ENCODE measurements at regions not wholly inside any gene's neighbourhood (a gene's known extent, or its start where the extent isn't known, plus 50 kb on each side); places are given as distances from the start of the nearest gene placed in this dataset.
"Not testable (repeated sequence)": the region's sequence is repeated elsewhere in the genome, so short reads cannot be mapped to it uniquely, and the experiment has no call there.

DNA sequence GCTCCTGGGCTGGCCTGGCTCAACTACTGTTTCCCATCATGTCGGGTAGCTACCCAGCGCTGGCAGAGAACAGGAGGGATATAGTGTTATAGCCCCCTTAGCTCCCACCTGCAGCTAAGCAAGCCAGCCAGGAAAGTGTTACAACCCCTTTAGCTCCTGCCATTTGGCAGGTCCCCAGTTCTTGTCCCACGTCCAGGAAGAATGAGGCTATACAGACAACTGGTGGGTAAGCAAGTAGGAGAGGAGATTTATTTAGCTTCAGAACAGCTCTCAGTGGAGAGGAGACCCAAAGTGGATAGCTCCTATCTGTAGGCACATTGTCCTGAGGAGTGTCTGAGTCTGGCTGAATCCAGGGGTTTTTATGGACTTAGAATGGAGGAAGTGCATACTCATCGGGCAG lies 741.1 kb upstream of the B3GALT2 start:
- H3K4me3 ChIP-seq (ENCODE audit: low read length) = no peak overlapping the region
- H3K9ac ChIP-seq (ENCODE audit: low read length) = no peak overlapping the region
- H3K36me3 ChIP-seq (ENCODE audit: control insufficient read depth, insufficient read depth, low read length) = no peaks in the 10 kb centered on the region
- no peak overlapping the region for H3K27ac ChIP-seq (ENCODE audit: low read depth, low read length)
- H3K27me3 ChIP-seq (ENCODE audit: control insufficient read depth, insufficient read depth, low read length) = no peaks in the 10 kb centered on the region
- no peaks in the 10 kb centered on the region for H3K4me1 ChIP-seq (ENCODE audit: control insufficient read depth, insufficient read depth, low read length)

DNA sequence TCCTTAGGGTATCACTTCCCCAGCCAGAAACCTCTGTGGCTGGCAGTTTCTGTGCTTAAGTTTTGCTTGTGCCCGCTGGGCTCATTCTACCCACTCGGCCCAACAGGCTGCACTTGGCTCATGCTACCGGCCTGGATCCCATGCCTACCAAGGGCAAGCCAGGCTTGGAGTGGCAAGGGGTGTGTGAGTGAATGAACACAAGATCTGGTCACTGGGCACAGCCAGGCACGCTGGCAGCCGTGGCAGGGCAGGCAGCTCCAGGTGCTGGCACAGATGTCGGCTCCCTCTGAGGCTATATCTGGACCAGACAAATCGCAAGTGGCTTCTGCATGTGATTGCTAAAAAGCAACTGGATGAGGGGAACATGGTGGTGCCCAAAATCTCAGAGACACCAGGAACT lies 740.5 kb upstream of the B3GALT2 start:
- Histone ChIP-seq H3K36me3 (ENCODE audit: control insufficient read depth, insufficient read depth, low read length) (no peaks in the 10 kb centered on the region), H3K27me3 (ENCODE audit: control insufficient read depth, insufficient read depth, low read length) (no peaks in the 10 kb centered on the region), H3K27ac (ENCODE audit: low read depth, low read length) (no peak overlapping the region), H3K9ac (ENCODE audit: low read length) (no peak overlapping the region), H3K4me3 (ENCODE audit: low read length) (no peak overlapping the region), H3K4me1 (ENCODE audit: control insufficient read depth, insufficient read depth, low read length) (no peaks in the 10 kb centered on the region)

DNA sequence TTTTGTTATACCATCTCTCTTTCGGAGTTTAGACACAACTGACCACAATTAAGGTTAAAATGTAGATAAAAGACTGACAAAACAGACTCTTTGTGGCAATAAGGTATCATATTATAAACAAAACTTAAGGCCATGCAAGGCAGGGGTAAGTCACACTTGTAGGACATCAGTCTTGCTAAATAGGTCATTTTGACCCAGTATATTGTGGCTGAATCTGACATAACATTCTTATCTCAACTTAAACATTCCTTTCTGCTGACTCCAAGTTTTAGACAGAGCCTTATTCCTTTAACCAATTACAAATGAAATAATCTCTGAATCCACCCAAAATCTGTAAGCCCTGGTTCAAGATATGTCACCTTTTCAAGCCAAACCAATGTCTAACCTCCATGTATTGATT lies 733.4 kb upstream of the B3GALT2 start:
- Histone ChIP-seq H3K4me3 (ENCODE audit: low read length) (no peak overlapping the region), H3K27me3 (ENCODE audit: control insufficient read depth, insufficient read depth, low read length) (no peaks in the 10 kb centered on the region)

DNA sequence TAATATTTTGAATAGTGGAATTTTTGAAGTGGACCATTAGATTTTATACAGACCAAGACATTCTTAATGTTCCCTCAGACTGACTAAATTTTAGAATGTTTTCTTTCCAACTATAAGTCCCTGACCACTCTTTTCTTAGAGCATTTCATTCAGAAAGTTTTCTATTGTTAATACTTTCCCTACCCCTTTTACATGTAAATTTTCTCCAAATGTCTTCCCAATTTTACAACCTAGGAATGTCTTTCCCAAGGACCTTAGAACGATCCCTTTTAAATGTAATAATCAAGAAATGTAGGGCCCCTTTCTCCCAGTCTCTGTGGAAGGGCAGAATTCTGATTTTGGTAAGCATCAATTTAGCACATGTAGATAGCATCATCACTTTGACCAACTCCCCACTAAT lies 730.0 kb upstream of the B3GALT2 start:
- no peak overlapping the region for H3K4me3 ChIP-seq (ENCODE audit: low read length)
- no peaks in the 10 kb centered on the region for H3K4me1 ChIP-seq (ENCODE audit: control insufficient read depth, insufficient read depth, low read length)
- no peaks in the 10 kb centered on the region for H3K27me3 ChIP-seq (ENCODE audit: control insufficient read depth, insufficient read depth, low read length)
- H3K27ac ChIP-seq (ENCODE audit: low read depth, low read length) = no peak overlapping the region
- H3K36me3 ChIP-seq (ENCODE audit: control insufficient read depth, insufficient read depth, low read length) = no peaks in the 10 kb centered on the region
- no peak overlapping the region for H3K9ac ChIP-seq (ENCODE audit: low read length)

More for the DNA sequence above, 733.4 kb upstream of the B3GALT2 start:
- H3K4me1 ChIP-seq (ENCODE audit: control insufficient read depth, insufficient read depth, low read length) = no peaks in the 10 kb centered on the region
- H3K27ac ChIP-seq (ENCODE audit: low read depth, low read length) = no peak overlapping the region
- H3K9ac ChIP-seq (ENCODE audit: low read length) = no peak overlapping the region
- no peaks in the 10 kb centered on the region for H3K36me3 ChIP-seq (ENCODE audit: control insufficient read depth, insufficient read depth, low read length)

DNA sequence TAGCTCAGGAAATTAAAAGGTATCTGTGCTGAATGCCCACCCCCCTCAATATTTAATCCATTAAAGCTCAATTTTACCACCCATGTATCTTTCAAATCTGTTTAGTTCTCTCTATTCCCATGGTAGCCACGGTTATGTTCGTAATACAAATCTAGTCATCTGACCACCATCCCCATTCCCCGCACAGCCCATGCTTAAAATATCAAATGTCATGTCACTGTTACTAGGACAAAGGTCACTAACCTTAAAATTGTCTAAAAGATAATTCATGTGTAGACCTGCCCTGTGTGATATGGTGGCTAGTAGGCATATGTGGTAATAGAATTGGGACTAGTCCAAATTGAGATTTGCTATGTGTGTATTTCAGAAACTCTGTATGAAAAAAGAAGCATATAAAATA lies 728.5 kb upstream of the B3GALT2 start:
- H3K9ac ChIP-seq (ENCODE audit: low read length) = no peak overlapping the region
- H3K27me3 ChIP-seq (ENCODE audit: control insufficient read depth, insufficient read depth, low read length) = no peaks in the 10 kb centered on the region
- H3K4me3 ChIP-seq (ENCODE audit: low read length) = no peak overlapping the region
- no peak overlapping the region for H3K27ac ChIP-seq (ENCODE audit: low read depth, low read length)
- H3K36me3 ChIP-seq (ENCODE audit: control insufficient read depth, insufficient read depth, low read length) = no peaks in the 10 kb centered on the region
- no peaks in the 10 kb centered on the region for H3K4me1 ChIP-seq (ENCODE audit: control insufficient read depth, insufficient read depth, low read length)

DNA sequence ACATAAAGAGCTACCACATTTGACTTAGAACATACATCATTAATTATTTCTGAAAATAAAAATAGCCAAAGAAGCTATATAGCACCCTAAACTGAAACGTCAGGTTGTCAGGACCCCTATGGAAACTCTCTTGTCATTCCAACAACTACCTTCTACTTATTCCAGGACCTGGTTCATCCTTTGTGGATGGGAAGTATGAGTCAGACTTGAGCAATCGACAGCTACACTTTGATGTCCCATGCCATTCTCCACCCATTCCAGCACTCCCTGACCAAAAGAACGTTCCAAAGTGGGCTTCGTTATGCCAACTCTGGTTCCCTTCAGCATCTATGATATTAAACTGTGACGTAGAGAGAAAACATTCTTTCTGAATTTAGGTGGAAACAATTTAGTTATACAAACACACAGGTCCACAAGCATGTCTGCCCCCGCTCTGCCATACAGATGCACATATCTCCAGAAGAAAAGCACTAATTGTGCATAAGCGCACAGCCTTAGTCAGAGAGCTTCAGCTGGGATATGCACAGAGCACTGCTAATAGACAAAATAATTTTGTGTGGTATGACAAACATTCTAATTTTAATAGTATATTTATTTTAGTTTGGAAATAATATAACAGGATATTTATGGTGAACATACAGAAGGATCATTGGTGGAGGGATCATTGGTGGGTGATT lies 723.1 kb upstream of the B3GALT2 start:
- no peak overlapping the region for H3K9ac ChIP-seq (ENCODE audit: low read length)
- H3K4me1 ChIP-seq (ENCODE audit: control insufficient read depth, insufficient read depth, low read length) = no peaks in the 10 kb centered on the region
- no peaks in the 10 kb centered on the region for H3K27me3 ChIP-seq (ENCODE audit: control insufficient read depth, insufficient read depth, low read length)
- no peak overlapping the region for H3K4me3 ChIP-seq (ENCODE audit: low read length)
- H3K36me3 ChIP-seq (ENCODE audit: control insufficient read depth, insufficient read depth, low read length) = no peaks in the 10 kb centered on the region
- H3K27ac ChIP-seq (ENCODE audit: low read depth, low read length) = no peak overlapping the region

DNA sequence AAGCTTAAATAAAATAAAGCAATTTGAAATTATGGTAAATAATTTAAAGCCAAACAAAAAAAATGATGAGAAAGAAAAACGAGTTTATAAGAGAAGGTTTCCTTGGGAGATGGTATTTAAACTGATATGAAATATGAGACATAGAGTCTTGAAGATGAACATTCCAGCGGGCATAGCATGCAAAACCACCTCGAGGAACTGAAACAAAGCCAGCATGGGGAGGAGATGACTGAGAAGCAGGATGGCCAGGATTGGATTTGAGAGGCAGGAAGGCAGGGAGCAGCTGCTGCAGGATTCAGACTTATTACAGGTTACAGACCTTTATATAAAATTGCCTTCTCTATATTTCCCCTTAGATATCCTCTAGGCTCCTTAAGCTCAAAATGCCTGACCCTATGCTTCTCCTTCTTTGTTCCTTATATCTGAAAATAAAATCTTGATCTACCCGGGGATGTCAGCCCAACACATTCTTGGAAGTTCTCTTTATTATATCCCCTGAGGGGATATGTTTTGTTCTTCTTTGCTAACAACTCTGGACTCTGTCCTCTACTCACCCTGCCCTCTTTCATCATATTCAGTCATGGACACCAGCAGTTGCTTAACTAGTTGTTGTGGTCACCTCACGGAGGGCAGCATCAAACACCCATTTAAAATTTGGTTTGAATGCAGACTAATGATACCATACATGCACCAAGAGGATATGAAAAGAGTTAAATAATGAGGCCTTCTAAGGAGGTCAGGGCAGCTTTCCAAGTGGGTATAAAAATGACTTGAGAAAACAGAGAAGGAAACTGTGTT lies 719.1 kb upstream of the B3GALT2 start:
- Histone ChIP-seq H3K9ac (ENCODE audit: low read length) (no peak overlapping the region), H3K27ac (ENCODE audit: low read depth, low read length) (no peak overlapping the region), H3K36me3 (ENCODE audit: control insufficient read depth, insufficient read depth, low read length) (no peaks in the 10 kb centered on the region), H3K4me1 (ENCODE audit: control insufficient read depth, insufficient read depth, low read length) (no peaks in the 10 kb centered on the region), H3K27me3 (ENCODE audit: control insufficient read depth, insufficient read depth, low read length) (no peaks in the 10 kb centered on the region), H3K4me3 (ENCODE audit: low read length) (no peak overlapping the region)

DNA sequence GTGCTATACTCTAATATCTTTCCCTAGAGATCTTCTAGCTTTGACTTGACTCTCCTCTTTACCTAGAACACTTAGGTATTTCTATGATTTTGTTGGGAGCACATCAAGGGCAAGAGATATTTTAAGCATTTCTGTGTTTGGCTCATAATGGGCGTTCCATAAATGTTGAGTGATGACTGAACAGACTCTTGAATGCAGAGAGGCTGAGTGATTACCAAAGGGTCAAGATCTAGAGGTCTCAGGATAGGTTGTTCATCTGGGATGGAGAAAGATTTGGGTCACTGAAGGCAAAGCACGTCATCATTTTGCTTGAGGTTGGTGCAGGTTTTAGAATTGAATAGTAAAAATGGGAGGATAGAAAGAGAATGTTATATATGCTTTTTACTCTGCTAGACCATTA lies 705.4 kb upstream of the B3GALT2 start:
- Histone ChIP-seq H3K4me3 (ENCODE audit: low read length) (no peak overlapping the region), H3K27me3 (ENCODE audit: control insufficient read depth, insufficient read depth, low read length) (no peaks in the 10 kb centered on the region), H3K27ac (ENCODE audit: low read depth, low read length) (no peak overlapping the region), H3K4me1 (ENCODE audit: control insufficient read depth, insufficient read depth, low read length) (no peaks in the 10 kb centered on the region), H3K9ac (ENCODE audit: low read length) (no peak overlapping the region), H3K36me3 (ENCODE audit: control insufficient read depth, insufficient read depth, low read length) (no peaks in the 10 kb centered on the region)

DNA sequence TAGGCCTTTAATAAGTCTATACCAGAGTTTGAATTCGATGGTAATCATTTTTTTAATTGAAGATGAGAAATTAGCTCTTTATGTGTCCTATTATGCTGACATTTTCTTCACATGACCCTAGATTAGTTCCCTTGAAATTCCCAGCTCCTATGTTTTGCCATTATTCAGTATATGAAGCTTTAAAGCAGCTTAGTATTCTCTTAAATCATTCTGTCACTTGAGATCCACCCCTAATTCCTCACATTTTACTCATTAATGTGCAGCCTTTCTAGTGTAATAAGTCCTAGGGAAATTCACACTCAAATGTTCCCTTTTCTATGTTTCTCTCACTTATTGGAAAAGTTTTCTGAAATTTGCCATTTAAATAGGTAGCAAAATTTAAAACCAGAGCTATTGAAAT lies 704.5 kb upstream of the B3GALT2 start:
- Histone ChIP-seq H3K27me3 (ENCODE audit: control insufficient read depth, insufficient read depth, low read length) (no peaks in the 10 kb centered on the region), H3K4me1 (ENCODE audit: control insufficient read depth, insufficient read depth, low read length) (no peaks in the 10 kb centered on the region), H3K4me3 (ENCODE audit: low read length) (no peak overlapping the region), H3K27ac (ENCODE audit: low read depth, low read length) (no peak overlapping the region), H3K36me3 (ENCODE audit: control insufficient read depth, insufficient read depth, low read length) (no peaks in the 10 kb centered on the region), H3K9ac (ENCODE audit: low read length) (no peak overlapping the region)

DNA sequence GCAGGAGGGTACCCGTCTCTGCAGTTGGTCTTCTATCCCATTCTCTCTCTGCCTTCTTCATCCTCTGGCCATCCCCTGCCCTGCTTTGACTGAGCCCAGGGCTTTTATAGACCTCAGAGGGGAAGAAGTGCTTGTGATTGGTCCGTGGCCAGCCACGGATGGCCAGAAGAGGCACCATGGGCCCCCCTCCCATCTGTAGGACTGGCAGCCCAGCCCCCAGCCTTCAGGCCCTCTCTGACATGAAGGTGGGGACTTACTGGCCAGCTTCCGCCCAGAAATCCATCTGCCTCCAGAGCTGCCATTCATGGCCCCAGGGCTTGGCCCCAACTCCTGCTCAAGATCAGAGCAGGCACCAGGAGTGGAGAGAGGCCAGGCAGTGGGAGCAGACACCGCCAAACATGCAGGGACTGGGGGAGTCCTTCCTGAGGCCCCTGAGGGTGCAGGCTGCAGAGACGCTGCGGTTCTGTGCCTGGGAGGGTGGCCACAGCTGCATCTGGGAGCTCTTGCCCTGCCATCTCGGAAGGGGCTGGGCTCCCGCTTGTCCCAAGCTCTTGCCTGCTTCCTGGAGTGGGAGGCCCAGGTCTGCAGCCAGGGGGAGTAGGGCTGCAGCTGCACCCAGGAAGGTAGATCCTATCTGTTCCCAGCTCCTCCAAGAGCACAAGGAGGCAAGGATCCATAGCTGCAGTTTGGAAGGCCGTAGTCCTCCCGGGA lies 698.6 kb upstream of the B3GALT2 start:
- Histone ChIP-seq H3K9ac (ENCODE audit: low read length) (no peak overlapping the region), H3K4me3 (ENCODE audit: low read length) (no peak overlapping the region), H3K27ac (ENCODE audit: low read depth, low read length) (no peak overlapping the region), H3K36me3 (ENCODE audit: control insufficient read depth, insufficient read depth, low read length) (no peaks in the 10 kb centered on the region), H3K4me1 (ENCODE audit: control insufficient read depth, insufficient read depth, low read length) (no peaks in the 10 kb centered on the region), H3K27me3 (ENCODE audit: control insufficient read depth, insufficient read depth, low read length) (no peaks in the 10 kb centered on the region)

DNA sequence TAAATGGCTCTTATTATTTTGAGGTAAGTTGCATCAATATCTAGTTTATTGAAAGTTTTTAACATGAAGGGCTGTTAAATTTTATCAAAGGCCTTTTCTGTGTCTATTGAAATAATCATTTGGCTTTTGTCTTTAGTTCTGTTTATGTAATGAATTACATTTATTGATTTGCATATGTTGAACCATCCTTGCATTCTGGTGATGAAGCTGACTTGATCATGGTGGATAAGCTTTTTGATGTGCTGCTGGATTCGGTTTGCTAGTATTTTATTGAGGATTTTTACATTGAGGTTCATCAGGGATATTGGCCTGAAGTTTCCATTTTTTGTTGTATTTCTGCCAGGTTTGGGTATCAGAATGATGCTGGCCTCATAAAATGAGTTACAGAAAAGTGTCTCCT lies 691.5 kb upstream of the B3GALT2 start:
- not testable (repeated sequence) for H3K9ac ChIP-seq (ENCODE audit: low read length); H3K27me3 ChIP-seq (ENCODE audit: control insufficient read depth, insufficient read depth, low read length); H3K4me3 ChIP-seq (ENCODE audit: low read length); H3K36me3 ChIP-seq (ENCODE audit: control insufficient read depth, insufficient read depth, low read length); H3K27ac ChIP-seq (ENCODE audit: low read depth, low read length); H3K4me1 ChIP-seq (ENCODE audit: control insufficient read depth, insufficient read depth, low read length)

DNA sequence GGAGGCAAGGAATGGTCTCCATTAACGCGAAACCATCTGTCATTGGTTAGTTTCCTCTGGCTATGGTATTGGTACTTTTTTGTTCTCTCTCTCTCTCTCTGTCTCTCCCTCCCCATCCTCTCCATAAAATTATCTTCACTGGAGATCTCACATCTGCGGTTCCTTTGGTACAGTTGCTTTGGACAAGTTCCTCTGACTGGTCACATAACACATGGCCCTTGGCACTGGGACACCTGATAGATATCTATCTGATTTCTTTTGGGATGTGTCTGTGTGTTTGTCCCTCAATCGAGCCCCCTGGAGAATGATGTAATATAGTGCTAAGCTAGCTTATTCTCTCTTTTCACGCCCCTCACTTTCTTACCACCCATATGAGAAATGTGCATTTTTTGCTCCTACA lies 682.0 kb upstream of the B3GALT2 start:
- H3K4me3 ChIP-seq (ENCODE audit: low read length) = no peak overlapping the region
- no peak overlapping the region for H3K9ac ChIP-seq (ENCODE audit: low read length)
- no peaks in the 10 kb centered on the region for H3K36me3 ChIP-seq (ENCODE audit: control insufficient read depth, insufficient read depth, low read length)
- no peak overlapping the region for H3K27ac ChIP-seq (ENCODE audit: low read depth, low read length)
- no peaks in the 10 kb centered on the region for H3K4me1 ChIP-seq (ENCODE audit: control insufficient read depth, insufficient read depth, low read length)
- H3K27me3 ChIP-seq (ENCODE audit: control insufficient read depth, insufficient read depth, low read length) = no peaks in the 10 kb centered on the region
